Mesothelial cell of epicardium (in vitro differentiated cells): ENCODE measurements at regions not wholly inside any gene's neighbourhood (a gene's known extent, or its start where the extent isn't known, plus 50 kb on each side); places are given as distances from the start of the nearest gene placed in this dataset.

Source experiments
- DNase-seq, 2 experiments: peaks; one replicate each; pipeline ENCODE4 v3.0.0; 2021; ENCODE audit warnings: low spot score in 2 of 2; ENCODE audit not compliant: unreplicated experiment in 2 of 2
- H3K27ac Mint-ChIP-seq: 2 replicates; pipeline ENCODE4 v1.8.0; 2021; ENCODE audit warnings: mixed read lengths
- H3K27me3 Mint-ChIP-seq: 2 replicates; pipeline ENCODE4 v1.8.0; 2021; ENCODE audit warnings: low read depth, mixed read lengths
- H3K36me3 Mint-ChIP-seq: 2 replicates; pipeline ENCODE4 v1.8.0; 2021; ENCODE audit warnings: mixed read lengths
- H3K4me1 Mint-ChIP-seq: 2 replicates; pipeline ENCODE4 v1.8.0; 2021; ENCODE audit warnings: mixed read lengths
- H3K4me3 Mint-ChIP-seq: 2 replicates; pipeline ENCODE4 v1.8.0; 2021; ENCODE audit warnings: mild to moderate bottlenecking, moderate library complexity, mixed read lengths
- H3K9me3 Mint-ChIP-seq: 2 replicates; pipeline ENCODE4 v1.8.0; 2021; ENCODE audit warnings: mixed read lengths
- CTCF ChIP-seq: fragments of 200-600 bp; sonication (generic); IDR thresholded peaks from one replicate; pipeline ENCODE4 v1.5.0; 2021; ENCODE audit warnings: antibody characterized with exemption; ENCODE audit not compliant: unreplicated experiment

- Mint-ChIP-seq H3K9me3 (no peaks in the 10 kb centered on the region), H3K4me1 (peaks cover 16% of the 10 kb centered on the region), H3K27ac (no peak overlapping the region), H3K36me3 (no peaks in the 10 kb centered on the region), H3K27me3 (no peaks in the 10 kb centered on the region), H3K4me3 (no peak overlapping the region)
- no peak for TF ChIP-seq CTCF
- DNase-seq = no peak
Observed at GRCh38 chr1:84083307-84083706, 60.8 kb upstream of the PRKACB start.

GRCh38 chr1:84078842-84079202, 65.2 kb upstream of the PRKACB start:
- Mint-ChIP-seq H3K4me1 (peaks cover 26% of the 10 kb centered on the region), H3K4me3 (peak overlapping the region; percentile 89), H3K27ac (peak overlapping the region; percentile 95), H3K27me3 (no peaks in the 10 kb centered on the region), H3K36me3 (no peaks in the 10 kb centered on the region), H3K9me3 (no peaks in the 10 kb centered on the region)
- TF ChIP-seq CTCF = no peak
- DNase-seq = no peak

GRCh38 chr1:84078108-84078841, 65.8 kb upstream of the PRKACB start:
- H3K36me3 Mint-ChIP-seq = peaks cover 1% of the 10 kb centered on the region
- DNase-seq = peak in 1 of 2 experiments; percentile 22
- TF ChIP-seq CTCF = no peak
- H3K27ac Mint-ChIP-seq = peak overlapping the region; percentile 95
- H3K9me3 Mint-ChIP-seq = peaks cover under 1% of the 10 kb centered on the region
- peak overlapping the region; percentile 89 for H3K4me3 Mint-ChIP-seq
- no peaks in the 10 kb centered on the region for H3K27me3 Mint-ChIP-seq
- peaks cover 25% of the 10 kb centered on the region for H3K4me1 Mint-ChIP-seq

GRCh38 chr1:84077476-84078107, 66.5 kb upstream of the PRKACB start:
- no peaks in the 10 kb centered on the region for H3K27me3 Mint-ChIP-seq
- TF ChIP-seq CTCF = no peak
- DNase-seq = peak; percentile 62 to 83
- peaks cover 6% of the 10 kb centered on the region for H3K9me3 Mint-ChIP-seq
- peak overlapping the region; percentile 95 for H3K27ac Mint-ChIP-seq
- H3K36me3 Mint-ChIP-seq = peaks cover 7% of the 10 kb centered on the region
- peaks cover 22% of the 10 kb centered on the region for H3K4me1 Mint-ChIP-seq
- peak overlapping the region; percentile 89 for H3K4me3 Mint-ChIP-seq

- Mint-ChIP-seq H3K9me3 (peaks cover 28% of the 10 kb centered on the region), H3K4me1 (peaks cover 10% of the 10 kb centered on the region), H3K36me3 (peaks cover 27% of the 10 kb centered on the region), H3K27ac (no peak overlapping the region), H3K27me3 (no peaks in the 10 kb centered on the region), H3K4me3 (no peak overlapping the region)
- no peak for DNase-seq
- TF ChIP-seq CTCF = no peak
Observed at GRCh38 chr1:84073266-84073665, 70.8 kb upstream of the PRKACB start.
